Hematopoietic multipotent progenitor cell treated with erythropoietin and hydrocortisone succinate and interleukin-3 and kit ligand, for 4 days (in vitro differentiated cells): ENCODE measurements at regions not wholly inside any gene's neighbourhood (a gene's known extent, or its start where the extent isn't known, plus 50 kb on each side); places are given as distances from the start of the nearest gene placed in this dataset.
"Not testable (repeated sequence)": the region's sequence is repeated elsewhere in the genome, so short reads cannot be mapped to it uniquely, and the experiment has no call there.

Experiments
- DNase-seq: peaks from one replicate; pipeline ENCODE4 v3.0.0-alpha.2; 2015

DNA sequence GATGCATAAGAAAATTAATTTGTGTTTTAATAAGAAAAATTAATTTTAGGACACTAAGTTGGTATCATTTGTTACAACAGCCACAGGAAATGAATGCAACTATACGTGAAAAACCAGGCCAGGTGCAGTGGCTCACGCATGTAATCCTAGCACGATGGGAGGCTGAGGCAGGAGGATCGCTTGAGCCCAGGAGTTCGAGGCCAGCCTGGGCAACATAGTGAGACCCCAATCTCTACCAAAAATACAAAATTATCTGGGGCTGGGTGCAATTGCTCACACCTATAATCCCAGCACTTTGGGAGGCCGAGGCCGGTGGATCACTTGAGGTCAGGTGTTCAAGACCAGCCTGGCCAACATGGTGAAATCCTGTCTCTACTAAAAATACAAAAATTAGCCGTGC, 132.2 kb upstream of the CIBAR2 start:
- not testable (repeated sequence) for DNase-seq

DNA sequence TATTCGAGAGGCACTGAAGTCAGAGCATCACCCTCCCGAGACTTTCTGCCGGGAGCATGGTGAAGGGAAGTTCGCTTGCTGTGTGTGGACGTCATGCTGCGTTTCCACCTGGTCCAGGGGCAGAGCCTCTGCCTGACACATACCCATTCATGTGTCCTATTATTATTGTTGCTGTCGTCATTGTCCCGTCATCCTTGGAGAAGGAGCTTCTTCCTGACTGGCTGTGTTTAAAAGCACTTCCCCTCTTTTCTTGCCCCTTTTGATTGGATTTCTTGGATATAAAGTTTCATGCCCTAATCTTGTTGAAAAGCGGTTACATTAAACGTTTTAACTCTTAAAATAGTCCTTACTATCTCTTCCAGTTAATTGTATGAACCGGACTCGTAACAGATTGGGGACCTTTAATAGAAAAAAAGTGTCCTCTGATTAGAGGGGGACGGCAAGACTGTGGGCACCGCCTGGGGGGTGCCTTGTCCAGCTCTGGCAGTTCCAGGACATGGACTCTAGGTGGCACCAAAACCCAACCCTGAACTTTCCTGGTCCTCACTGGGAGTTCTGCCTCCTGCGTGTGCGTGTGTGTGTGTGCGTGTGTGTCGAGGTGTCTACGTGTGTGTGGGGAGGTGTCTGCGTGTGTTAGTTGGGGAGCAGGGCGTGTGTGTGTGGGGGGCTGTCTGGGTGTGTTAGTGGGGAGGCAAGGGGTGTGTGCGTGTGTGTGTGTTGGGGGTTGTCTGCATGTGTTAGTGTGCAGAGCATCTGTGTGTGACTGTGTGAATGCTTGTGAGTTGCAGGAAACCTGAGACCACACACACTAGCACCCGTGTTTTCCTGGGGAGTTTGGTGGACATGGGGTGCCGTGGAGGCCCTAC, 133.3 kb upstream of the CIBAR2 start:
- peak; percentile 76 for DNase-seq

DNA sequence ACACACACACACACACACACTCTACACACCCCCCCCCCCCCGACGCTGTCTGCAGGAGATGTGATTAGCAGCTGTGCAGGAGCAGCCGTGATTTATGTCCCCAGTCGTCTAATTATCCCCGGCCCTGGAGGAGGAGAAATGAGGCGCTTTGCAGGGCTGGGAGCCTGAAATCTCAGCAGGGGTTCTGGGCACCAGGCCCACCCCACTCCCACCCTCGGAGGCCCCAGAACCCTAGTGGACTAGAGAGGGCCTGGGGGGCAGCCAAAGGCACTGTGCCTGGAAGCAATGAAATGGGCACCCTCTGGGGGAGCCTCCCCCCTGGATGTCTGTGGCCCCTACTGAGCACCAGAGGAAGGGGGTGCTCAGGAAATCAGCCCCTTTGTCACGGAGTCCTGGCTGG, 134.2 kb upstream of the CIBAR2 start:
- DNase-seq = no peak

DNA sequence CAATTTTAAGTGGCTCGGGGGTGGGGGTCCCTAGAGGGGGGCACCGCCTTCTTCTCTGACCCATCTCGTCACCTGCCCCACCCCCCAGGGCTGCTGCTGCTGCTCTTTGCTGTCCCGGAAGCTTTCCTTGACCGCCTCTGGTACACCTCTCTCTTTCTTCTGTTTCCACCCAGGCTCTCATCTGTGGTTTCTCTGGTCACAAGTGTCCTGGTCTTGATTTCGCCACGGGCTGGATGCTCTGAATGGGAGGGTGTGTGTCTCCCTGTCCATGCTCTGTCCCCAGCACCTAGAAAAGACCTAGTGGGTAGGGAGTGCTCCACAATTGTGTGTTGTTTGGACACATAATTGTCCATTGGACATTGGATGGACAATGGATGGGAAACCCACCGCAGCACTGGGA, 134.7 kb upstream of the CIBAR2 start:
- no peak for DNase-seq

DNA sequence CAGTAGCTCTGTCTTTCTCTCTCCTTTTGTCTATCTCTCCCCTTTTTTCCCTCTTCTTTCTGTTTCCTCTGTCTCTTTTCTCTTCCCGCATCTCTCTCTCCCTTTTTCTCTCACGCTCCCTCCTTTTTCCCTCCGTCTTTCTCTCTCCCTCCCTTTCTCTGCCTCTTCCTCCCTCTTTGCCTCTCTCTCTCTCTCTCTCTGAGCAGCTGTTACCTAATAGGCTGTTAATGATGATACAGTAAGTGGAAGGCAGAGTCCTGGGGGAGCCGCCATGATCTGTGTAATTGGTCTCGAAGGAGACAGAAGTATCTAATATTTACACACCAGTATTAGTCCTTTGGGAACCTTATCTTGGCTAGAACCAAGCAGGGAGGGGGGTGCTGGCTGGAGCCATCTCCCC, 136.1 kb upstream of the CIBAR2 start:
- no peak for DNase-seq

DNA sequence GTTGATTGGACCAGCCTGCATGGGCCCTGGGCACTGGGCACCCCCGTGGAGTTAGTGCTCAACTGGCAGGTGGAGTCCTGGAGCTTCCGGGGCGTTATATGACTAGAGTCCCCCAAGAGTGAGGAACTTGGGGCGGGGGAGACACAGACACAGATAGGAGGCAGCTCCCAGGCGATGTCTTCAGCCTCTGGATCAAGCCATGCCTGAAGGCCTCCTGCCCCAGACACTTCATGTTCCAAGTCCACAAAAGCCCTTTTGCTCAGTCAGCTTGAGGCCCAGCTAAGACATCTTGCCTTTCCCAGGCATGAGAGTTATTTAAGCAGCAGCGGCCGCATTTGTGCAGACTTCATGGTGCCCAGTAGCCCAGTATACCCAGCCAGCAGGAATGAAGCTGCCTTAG, 136.6 kb upstream of the CIBAR2 start:
- DNase-seq = no peak

DNA sequence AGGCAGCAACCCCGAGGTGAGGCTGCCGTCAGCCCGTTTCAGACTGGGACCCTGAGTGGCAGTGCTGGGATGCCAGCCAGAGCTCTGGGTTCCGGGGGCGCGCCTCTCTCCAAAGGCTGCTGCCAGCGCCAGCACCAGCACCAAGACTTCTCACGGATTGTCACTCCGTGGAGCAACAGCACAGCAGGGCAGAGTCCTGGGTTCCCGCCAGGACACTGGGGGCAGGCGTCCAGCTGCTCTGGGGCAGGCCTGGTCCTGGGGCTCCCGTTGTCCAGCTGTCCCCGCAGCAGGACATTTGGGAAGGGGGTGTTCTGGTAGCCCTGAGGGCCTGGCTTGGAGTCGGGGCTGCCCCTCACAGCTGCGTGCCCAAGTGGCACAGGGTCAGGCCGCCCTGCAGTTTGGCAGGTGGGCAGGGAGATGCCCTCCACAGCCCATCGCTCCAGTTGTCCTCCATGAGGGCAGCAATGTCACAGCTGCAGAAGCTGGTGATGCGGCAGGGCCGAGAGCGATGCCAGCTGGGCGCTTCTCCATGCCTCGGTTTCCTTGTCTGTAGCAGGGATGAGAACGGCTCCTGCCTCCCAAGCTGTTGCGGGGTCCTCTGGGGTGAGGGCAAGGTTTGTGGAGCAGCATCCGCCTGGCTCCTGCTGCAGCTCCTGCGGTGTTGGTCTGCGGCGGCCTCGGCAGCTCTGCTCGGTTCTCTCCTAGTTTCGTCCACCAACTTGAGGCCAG, 137.3 kb upstream of the CIBAR2 start:
- no peak for DNase-seq

DNA sequence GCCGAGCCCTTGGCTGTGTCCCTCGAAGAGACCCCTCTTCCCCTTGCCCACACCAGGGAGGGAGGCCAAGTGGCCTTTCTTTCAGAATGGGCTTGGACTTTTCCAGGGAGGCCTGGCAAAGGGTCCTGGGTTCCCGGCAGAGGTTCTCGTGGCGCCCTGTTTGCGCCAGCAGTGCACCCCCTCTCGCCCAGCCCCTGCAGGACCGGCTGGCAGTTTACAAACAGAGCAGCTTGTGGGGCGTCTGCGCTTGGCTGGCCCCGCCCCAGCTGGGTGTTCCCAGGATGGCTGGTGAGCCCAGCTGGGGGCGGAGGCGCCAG, 137.8 kb upstream of the CIBAR2 start:
- DNase-seq = no peak

DNA sequence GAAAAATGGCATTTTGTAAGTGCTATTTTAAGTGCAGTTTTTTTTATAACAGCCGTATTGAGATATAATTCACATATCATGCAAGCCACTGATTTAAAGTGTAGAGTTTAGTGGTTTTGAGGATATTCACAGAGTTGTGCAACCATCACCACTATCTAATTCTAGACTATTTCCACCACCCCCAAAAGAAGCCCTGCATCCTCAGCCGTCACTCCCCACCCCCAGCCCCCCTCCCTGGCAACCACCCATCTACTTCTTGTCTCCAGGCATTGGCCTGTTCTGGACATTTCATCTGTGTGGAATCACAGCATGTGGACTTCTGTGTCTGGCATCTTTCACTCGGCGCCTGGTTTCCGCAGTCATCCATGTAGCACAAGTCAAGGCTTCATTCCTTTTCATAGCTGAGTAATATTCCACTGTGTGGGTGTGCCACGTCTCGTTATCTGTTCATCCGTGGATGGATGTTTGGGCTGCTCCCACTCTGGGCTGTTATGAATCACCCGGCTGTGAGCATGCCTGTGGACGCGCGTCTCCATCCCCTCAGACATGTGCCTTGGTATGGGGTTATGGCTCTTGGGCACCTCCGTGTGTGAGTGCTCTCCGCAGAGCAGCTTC, 138.4 kb upstream of the CIBAR2 start:
- DNase-seq = no peak

DNA sequence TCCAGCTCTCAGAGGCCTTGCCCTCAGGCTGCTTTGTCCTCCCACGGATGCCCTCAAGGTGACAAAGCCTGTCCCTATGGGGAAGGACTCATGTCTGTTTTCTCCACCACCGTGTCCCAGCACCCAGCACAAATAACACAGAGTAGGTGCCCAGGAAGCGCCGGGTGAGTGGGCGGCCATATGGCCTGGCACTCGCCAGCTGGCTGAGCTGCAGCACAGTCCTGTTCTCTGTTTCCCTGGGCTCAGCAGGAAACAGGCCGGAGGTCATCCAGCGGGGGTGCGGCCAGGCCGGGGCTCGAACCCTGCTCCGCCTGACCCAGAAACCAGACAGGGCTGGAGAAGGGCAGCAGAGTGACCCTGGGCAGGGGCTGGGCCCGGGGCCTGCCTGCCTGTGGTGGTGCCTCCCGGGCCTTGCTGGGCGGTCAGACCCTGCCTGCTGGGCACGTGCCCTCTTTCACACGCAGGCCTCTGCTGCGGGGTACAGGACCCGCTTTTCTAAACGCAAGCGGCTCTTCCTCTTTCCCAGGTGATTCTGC, 139.0 kb upstream of the CIBAR2 start:
- DNase-seq = no peak

DNA sequence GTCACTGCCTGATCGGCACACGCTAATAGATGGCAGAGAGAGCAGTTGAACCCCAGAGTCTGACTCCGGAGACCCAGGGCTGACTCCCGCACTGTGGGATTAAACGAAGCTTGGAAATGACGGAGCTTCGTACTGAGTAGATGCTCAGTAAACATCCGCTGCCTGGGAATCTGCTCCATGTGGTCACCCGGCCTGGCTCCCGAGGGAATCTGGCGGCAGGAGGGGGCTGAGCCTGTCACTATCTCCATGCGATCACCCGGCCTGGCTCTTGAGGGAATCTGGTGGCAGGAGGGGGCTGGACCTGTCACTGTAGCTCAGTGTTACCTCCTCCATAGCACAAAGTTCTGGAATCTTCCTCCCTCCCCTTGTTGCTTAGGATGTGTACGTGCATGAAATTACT, 139.7 kb upstream of the CIBAR2 start:
- no peak for DNase-seq

DNA sequence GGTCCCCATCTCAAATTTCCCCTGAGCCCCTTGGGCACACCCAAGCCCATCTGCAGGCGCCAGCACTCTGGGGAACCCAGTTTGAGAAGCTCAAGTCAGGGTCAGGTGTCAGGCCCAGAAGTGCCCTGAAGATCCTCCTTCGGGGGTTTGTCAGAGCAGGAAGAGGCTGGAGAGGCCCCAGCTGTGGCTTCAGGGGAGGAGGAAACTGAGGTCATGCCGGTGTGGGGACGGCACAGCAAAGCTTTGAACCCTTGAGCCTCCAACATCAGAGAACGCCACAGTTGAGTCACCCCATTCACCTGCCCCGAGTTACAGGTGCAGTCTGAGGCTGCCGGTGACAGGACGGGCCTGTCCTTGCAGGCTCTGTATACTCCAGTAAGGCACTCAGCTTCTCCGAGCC, 140.2 kb upstream of the CIBAR2 start:
- no peak for DNase-seq

DNA sequence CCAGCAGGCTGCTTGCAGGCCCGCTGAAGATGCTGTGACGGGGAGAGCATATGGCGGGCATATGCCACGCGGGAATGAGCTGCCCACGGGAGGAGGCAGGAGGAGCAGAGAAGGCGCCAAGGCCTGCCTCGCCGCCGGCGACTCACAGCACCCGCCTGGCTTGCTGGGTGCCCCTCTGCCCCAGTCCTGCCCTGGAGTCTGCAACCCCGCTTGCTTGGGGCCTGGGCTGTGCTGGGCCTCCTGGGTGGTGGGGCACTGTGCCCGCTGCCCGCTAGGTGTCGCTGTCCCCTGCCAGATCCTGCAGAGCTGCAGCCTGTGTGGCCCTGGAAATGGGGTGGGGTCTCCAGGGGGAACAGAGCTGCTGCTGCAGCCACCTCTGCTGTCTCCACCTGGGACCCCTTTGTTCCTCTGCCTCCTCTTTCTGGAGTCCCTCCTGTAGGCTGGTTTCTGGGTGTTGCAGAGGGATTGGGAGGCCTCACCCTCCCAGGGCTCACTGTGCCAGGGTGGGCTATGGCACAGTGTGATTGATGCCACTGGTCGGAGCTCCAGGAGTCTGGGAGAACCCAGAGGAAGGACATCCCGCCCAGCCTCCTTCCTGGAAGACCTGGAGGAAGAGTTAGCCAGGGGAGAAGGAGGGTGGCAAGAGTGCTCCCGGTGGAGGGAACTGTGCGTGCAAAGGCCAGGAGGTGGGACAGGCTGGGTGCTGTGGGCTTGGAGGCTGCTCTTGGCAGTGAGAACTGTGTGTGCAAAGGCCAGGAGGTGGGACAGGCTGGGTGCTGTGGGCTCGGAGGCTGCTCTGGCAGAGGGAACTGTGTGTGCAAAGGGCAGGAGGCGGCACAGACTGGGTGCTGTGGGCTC, 141.0 kb upstream of the CIBAR2 start:
- peak; percentile 76 for DNase-seq

DNA sequence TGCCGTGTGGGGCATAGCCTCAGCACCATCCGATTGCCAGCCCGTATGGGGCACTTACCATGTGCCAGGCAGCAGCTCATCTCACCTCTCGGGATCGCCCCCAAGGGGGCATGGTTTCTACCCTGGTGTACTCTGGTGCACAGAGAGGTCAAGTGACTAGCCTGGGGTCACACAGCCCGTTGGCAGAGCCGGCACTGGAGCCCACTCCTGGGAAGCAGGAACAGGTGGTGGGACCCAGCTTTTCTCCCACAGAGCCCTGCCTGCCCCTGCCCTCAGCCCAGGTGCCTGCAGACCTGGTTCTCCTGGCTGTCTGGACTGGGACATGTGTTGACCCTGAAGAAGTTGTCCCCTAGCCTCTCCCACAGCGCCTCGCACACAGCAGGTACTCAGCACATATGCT, 141.8 kb upstream of the CIBAR2 start:
- no peak for DNase-seq

DNA sequence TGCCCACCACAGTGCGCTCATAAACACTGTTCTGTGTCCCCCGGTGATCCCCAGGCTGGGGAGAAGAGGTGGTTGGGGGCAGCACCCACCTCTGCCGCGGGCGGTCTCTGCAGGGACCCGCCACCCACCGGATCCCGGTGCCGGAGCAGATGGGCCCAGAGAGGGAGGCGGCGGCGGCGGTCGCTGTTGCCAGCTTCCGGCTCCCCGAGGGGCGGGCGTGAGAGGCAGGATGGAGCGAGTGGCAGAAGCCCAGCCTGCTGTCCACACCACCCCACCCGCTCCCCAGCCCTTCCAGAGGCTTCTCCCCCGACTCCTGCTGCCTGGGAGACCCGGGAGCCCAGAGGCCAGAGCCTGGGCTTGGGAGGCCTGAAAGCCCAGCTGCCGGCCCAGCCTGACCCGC, 142.6 kb upstream of the CIBAR2 start:
- DNase-seq = no peak

DNA sequence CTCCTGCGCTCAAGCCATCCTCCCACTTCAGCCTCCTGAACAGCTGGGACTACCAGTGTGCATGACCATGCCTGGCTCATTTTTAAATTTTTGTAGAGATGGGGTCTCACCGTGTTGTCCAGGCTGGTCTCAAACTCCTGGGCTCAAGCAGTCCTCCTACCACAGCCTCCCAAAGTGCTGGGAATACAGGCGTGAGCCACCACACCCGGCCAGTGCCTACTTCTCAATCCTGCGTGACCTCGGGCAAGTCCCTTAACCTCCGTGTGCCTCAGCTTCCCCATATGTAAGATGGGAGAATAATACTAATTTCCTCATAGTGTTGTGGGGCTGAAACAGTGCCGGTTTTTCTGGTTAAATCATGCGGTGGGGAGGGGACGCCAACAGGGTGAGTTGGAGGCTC, 143.5 kb upstream of the CIBAR2 start:
- DNase-seq = no peak

DNA sequence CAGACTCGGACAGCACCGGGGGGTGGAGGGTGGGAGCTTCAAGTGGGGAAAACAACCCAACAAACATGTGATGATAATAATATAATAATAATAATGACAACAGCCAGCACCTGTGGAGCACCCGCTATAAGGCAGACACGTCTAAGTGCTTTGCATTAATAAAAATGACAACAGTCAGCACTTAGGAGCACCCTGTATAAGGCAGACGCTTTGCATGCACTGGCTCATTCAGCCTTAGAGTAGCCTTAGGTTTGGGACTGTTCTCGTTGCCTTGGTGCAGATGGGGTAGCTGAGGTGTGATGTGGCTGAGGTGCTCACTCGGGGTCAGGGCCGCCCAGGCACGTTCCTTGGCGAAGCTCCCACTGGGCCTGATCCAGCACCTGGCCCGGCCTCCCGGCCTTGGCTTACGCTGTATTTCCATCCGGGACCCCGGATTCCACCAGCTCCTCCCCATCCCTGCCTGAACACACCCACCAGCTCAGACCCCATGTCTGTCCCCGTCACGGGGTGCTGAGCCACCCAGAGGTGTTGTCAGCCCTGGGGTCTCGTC, 144.0 kb upstream of the CIBAR2 start:
- DNase-seq = no peak

DNA sequence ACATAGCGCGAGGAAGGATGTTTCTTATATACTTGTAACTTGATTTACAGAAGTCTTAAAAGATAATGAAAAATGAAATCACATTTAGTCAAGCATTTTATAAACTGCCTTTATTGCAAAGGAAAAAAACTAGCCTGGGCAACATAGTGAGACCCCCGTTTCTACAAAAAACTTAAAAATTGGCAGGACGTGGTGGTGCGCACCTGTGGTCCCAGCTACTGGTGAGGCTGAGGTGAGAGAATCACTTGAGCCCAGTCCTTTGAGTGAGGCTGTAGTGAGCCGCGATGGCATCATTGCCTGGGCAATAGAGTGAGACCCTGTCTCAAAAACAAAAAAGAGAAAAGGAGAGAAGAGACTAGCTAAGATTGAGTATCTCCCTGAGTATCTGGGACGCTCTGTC, 145.2 kb upstream of the CIBAR2 start:
- no peak for DNase-seq

DNA sequence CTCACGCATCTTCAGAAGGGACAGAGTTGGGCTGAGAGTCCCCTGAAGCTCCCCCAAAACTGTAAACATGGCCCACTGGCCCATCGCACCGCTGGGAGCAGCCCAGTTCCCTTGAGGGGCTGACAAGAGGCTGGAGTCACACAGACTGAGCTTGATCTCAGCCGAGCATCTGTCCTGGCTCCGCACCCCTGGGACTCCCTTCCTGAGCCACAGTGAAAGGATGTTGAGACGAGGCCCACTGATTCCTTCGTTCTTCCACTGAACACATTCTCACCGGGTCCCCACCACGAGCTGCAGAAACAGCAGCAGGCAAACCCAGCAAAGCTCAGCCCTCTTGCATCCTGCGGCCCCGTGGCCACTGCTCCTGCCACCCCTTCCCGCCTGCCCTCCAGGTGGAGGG, 145.9 kb upstream of the CIBAR2 start:
- no peak for DNase-seq

DNA sequence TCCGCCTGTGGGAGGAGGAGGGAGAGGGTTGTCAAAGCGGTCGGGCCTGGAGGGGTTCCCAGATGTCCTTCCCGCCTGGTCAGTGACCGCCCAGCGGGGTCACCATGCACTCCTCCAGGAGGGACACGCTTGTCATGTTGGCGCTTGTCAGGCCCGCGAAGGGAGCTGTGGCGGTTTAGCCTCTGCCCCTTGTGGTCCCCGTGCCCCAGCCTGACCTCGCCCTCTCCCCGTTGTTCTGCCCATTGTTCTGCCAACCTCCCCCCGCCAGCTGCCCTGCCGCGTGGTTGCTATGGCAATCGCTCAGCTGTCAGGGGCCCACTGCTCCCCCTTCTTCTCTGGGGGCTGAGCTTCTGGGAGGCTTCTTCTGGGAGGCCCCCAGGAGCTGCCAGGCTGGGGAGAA, 146.4 kb upstream of the CIBAR2 start:
- peak; percentile 61 for DNase-seq

DNA sequence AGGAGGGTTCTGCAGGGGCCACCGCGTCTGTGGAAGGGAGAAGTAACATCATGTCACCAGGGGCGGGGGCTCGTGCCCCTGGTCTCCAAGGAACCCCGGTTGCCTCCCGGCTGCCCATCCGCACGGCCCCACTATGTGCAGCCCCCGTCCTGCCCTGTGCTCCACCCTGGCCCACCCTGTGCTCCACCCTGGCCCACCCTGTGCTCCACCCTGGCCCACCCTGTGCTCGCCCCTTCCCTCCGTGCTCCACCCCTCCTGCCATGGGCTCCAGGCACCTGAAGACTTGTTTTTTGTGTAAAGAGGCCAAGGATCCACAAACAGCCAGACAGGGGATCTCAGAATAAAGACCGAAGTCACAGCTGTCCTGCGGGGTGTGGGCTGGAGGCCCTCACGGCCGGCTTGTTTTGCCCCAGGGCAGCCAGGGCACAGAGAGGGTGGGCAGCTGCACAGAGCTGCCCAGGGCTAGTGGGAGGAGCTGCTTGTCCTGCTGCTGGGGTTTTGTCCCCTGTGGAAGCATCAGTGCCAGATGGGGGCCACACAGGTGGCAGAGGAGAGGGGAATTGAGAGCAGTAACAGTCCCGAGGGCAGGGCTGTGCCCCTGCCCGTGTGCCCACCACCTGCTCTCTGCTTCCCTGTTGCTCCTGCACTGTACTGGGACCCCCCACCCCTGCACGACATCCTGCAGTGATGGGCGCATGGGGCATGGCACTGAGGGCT, 147.0 kb upstream of the CIBAR2 start:
- no peak for DNase-seq

DNA sequence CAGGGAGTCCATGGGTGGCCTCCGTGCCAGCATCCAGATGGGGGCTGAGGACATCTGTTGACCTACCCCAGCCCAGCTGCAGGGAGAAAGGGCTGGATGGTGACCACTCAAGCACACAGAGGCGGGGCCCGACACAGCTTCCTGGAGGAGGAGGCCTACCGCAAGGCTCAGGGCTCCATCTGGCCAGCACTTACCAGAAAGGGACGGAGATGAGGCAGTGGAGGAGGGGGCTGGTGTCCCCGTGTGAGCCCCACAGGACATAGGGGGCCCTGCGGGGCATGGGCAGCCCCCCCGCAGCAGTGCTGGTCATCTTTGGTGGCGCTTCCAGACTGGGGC, 147.5 kb upstream of the CIBAR2 start:
- no peak for DNase-seq
